HG02938 (cell line): ENCODE measurements at regions not wholly inside any gene's neighbourhood (a gene's known extent, or its start where the extent isn't known, plus 50 kb on each side); places are given as distances from the start of the nearest gene placed in this dataset.

Experiments used
- ATAC-seq: cut with Tn5 transposase; IDR thresholded peaks from one replicate; pipeline ENCODE4 v1.9.1; 2021; ENCODE audit warnings: mild to moderate bottlenecking, moderate library complexity; ENCODE audit not compliant: unreplicated experiment

DNA sequence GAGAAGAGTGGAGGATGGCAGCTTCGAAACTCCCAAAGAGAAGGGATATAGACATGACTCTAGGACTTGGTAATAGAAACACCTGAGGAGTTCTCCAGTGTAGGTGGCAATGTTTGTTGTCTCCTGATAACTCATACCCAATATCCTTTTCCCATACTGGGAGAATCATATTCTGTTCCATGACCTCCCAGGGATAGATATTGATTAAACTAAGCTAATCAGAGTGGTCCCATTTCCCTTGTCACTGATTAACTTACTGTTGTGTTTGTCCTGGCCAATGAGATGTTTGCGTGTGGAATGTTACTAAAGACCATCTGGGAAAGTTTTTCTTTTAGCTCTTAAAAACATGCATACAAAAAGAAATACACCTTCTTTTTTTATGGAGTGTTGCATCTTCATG, 85.6 kb downstream of the RPL22L1 start:
- ATAC-seq, result no peak

DNA sequence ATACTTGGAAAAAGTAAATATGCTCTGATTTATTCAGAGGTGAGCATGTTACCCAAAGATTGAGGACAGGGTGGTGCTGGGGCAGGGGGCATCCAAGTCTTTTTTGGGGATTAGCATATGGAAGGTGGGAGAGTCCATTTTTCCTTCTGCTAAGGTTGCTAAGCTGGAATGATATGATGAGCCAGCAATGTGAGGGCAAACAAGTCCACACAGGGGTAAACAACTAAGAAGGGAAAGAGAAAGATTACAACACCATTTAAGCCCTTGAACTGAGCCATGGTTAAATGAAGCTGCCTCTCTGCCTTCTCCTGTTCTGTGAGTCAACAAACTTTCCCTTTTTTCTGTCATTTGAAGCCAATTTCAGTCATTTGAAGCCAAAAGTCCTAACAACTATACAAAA, 89.0 kb downstream of the RPL22L1 start:
- no peak for ATAC-seq

DNA sequence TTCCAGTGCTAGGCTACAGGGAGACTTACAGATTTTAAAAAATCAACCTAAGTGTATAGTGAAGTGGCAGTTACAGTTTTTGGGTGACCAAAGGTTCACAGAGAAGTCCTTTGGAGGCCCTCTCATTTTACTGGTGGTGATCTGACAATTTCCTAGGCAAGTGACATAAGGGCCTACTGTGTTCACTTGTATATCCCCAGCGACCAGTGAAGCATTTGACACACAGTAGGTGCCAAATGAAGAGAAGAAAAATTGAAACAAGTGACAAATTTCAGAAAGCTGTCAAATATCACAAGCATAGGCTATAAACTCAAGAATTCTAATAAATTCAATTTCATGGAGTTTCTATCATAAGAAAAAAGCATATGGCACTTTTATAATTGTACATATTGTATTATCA, 89.5 kb downstream of the RPL22L1 start:
- ATAC-seq, result no peak

DNA sequence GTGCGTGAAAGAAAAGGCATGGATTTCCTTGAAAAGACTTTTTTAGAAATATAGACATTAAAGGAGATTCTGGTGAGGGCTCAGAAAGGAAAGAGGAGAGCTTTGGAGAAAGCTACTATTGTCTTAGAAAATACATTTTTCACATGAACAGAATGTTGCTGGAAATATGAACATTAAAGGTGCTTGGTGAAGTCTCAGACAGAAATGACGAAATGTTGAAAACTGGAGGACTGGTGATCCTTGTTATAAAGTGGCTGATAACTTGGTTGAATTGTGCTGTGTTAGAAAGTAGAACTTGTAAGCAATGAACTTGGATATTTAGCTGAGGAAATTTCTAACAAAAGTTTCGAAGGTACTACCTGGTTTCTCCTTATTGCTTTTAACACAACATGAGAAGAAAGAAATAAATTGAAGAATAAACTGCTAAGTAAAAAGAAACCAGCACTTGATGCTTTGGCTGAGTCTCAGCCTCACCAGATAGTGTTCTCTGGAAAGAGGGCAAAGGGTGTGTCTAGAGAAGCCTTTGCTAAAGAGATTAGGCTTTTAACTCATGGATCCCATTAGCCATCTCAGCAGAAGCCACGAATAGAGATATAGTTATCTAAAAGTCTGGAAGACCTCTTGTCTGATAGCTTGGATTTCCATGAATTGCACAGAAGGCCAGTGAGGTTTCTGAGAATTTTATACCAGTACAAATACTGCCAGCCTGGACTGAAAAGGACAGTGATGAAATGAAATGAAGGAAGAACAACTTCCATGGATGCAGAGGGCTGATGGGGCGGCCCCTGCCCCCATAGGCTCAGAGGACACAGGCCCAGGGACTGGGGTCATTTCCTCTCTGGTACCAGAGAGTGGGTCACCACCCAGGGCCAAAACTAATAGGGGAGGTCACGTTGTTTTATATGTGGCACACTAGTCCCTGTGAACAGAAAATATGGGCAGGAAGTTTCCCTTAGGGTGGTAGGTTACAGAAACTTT, 91.5 kb downstream of the RPL22L1 start:
- no peak for ATAC-seq

DNA sequence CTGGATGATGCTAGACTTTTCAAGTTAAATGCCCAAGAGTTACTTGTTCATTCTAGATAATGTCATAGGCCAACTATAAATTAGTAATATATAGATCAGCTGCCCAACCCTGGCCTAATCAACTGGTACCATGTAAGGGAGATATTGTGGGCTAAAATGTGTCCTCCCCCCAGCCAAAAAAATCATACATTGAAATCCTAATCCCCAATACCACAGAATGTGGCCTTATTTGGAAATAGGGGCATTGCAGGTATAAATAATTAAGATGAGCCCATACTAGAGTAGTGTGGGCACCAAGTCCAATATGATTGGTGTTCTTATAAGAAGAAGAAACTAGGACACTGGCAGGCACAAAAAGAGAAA, 92.5 kb downstream of the RPL22L1 start:
- ATAC-seq, result no peak

DNA sequence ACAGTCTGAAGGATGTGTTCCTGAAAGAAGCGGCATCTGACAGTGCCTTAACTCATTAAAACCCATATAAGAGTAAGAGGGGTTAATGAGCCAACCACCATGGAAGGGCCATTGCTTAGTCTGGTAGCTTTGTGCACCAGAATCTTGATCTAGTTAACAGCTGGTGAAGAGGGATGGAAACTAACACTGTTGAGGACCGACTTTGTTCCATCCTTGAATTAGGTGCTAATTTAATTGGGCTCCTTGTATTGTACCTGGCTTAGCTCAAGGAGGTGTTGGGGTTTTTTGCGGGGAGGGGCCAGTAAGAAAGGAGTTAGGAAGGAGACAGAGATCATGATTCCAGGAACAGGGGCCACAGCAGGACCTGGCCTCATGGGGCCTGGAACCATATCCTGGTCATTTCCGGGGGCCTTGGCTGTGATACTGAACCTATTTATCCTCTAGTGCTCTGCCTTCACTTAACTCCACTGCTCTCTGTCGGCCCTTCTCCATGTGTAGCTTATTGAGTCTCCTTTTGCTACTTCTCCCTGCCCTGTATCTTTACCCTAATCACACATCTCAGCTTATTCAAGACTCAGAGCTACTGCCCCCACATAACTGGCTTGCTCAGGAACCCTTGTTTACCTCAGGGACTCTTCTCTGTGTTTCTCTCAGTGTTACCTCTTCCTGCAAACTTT, 93.0 kb downstream of the RPL22L1 start:
- ATAC-seq, result no peak

DNA sequence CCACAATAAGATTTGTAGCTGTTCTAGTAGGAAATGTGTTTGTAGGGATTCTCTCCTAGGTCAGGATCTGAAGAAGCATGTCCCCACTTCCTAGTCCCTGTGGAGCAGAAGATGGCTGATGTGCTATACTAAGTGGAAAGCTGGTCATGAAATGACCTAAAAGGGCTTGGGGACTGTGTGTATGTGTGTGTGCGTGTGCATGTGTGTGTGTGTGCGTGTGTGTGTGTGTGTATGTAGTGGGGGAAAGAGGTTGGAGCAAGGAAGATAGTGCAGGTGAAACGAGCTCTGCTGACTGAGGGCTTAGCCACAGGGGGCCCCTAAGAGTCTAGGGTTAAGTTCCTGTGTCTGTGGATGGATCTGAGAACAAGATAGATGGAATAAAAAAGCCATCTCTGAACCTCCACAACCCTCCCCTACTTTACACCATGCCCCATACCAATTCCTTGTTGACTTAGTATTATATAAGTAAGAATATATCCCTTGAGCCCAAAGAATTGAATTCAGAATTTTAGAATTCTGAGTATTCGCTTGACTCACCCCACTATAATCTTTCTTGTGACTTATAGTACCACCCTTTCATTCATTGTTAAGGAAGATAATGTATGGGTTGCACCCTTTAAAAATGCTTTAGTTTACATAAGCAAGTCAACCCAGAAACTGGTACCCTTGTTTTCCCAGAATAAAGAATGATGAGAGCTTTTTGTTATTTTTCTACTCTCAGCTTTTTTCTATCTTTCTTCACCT, 96.1 kb downstream of the RPL22L1 start:
- no peak for ATAC-seq

DNA sequence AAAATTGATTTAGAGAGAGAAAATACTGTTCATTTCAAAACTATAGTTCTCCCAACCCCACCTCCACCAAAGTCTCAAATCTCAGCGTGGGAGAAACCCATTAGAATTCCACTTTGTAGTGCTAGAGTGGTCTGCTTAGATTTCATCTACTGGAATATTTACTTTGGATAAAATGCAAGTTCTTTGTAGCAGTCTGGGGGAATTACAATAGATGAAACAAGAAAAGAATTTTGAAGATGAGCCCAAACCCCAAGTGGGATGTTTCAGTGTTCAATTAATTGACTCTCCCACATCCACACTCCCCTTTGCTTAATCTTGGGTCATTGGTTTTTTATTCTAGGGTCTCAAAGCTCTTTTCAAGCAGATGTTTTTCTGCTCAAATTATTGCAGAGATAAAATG, 97.8 kb downstream of the RPL22L1 start:
- ATAC-seq, result no peak

DNA sequence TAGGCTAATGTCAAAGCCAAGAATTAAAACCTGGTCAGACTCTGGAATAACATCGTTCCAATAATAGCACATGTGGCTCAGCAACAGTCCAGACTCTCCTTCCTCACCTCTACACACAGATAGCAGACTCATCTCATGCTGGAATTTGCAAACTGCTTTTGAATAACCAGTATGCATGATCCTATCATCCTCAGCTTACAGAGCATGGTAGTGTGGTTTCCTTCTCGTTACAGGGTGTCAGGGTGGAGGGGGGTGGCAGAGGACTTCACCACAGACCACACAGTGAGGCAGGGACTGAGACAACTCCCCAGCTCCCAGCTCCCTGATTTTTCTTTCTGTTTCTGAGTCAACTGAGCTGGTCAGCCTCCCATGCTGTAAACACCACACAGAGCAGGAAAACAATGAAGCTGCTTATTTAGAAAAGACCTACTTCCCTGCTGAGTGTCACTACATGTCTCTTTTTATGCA, 101.6 kb downstream of the RPL22L1 start:
- ATAC-seq, result no peak

DNA sequence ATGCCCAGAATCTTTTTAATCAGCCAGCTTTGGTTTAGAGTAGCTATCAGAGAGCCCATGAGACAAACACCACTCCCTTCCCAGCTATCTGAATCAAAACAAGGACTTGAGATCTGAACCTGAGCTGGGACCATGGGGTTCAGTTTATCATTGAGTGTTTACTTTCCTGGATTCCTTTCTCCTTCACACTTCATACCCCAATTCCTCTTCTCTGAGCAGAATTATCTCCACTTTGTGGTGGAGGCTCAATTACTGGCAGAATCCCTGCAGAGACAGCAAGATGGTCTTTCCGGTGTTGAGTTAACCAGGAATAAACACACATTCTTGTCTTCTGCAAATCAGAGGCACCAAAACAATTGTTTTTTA, 102.4 kb downstream of the RPL22L1 start:
- ATAC-seq, result no peak

DNA sequence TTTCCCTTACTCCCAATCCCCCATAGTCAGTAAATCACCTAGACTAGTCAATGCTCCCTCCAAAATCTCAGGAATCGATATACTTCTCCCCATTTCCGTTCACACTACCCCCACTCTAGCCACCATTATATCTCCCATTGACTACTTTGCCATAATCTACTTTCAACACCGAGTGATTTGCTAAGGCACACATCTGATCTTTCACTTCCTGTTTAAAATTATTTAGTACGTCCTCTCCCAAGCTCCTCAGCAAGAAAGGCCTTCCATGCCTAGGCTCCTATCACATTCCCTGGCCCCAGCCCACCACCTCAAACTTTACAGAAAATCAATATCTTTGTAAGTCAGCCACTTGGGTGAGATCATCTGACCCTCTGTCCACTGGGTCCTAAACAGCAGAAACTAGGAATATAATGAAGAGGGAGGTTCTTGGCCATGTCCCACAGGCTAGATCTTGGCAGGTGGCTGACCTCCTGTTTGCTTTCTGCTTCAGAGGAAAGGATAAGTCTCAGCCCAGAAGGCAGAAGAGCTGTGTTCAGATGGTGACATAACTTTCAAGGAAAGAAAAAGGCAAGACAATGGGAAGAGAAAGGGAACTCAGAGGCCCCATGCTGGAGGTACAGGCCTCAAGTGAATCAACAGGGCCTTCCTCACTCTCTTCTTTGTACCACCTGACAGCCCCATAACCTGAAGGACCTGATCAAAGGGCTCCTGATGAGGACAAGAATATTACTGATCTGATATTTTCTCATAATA, 103.0 kb downstream of the RPL22L1 start:
- no peak for ATAC-seq

DNA sequence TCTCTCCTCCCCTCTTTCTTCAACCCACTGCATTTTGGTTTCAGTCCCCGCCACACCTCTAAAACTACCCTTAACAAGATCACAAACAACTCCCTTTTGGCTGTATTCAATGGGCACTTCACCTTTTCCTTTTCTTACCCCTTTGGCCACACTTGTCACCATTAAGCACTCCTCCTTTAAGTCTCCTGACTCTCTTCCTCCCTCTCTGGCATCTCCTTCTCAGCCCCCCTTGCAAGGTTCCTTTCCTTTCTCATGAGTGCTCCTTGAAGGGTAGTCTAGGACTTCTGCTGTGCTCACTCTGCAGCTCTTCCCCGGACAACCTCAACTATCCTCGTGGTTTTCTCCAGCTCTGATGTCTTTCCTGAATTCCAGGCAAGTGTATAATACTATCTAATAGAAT, 103.7 kb downstream of the RPL22L1 start:
- no peak for ATAC-seq

DNA sequence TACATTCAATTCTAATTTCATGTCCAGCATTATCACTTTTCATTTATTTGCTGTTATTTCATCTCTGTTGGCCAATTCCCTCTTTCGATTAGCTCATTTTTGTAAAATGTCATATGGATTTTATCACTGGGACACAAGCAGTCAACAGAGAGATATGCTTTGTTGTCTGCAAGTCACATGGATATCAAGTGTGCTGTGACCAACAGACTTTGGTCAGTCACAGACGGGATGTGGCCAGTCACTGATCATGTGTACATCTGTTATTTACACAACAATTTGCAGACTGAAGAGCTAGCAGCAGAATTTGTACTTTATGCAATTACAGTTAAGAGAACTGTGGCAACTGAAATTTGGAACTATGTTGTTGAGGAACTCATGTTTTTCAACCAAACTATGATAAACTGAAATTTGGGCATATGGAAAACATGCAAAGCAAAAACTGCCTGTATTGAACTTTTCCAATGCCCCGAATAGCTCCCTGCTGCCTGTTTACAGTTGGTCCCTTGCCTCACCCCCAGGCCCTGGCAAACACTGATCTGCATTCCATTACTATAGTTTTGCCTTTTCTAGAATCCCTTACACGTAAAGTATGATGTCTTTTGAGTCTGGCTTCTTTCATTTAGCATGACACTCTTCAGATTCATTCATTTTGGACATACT, 104.4 kb downstream of the RPL22L1 start:
- ATAC-seq, result no peak

DNA sequence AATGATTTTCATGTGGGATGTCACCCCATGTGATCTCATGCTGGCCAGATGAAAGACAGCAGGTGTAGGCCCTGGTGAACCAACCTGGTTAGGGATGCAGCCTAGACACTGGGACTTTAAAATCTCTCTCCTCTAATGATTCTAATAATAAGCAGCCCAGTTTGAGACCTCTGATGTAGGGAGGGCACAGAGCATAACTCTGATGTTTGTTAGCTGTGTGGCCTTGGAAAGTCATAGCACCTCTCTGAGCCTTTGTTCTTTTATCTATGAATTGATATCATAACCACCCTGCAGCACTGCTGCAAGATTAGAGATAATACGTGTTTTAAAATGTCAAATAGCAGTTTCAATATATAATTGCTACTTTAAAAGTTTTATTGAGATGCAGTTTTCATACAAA, 106.0 kb downstream of the RPL22L1 start:
- no peak for ATAC-seq

DNA sequence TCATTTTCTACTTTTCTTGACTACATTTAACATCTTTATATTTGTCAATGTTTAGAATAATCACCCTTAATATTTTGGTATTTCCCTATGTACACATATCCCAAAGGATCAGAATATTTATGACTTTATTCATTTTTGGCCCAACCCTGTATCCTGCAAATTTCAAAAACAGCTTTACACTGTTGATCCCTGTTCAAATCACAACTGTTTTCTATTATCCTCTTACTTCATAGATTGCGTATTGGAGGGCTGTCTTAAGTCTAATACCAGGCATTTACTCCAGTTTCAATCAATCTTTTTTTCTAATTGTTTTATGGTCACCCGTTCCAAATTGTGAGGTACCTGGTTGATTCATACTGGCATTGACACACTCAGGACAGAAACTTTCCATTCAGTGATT, 107.9 kb downstream of the RPL22L1 start:
- no peak for ATAC-seq

DNA sequence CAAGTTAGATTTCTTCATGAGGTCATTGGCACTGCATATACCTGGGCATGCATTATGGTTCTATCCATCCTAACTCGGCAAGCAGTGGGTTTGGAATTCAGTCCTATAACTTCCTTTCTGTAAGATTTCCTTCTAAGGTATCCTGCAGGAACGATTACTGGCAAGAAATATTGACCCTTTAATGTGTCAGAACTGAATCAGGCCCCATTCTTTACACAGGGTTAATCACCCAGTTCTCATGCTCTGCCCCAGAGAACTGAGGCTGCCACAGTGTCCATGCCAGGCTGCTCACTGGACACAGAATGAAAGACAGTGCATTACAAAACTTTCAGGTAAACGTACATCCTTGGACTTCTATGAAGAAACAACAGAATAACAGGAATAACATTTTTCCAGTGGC, 108.9 kb downstream of the RPL22L1 start:
- ATAC-seq, result no peak

DNA sequence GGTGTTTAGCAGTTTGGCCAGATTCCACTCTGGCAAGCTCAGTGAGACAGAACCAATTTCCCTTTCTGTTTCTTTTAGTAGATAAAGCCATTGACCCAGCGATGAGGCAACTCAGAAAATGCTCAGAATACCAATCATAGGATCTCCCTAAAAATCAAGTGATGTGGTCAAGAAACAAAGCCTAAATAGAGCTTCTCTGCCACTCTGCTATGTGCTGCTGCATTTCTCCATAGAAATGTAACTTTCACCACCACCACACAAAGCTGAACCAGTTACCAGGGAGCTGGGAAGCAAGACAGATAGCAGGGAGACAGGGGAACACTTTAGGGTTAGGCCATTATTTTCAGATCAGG, 109.8 kb downstream of the RPL22L1 start:
- ATAC-seq, result no peak

DNA sequence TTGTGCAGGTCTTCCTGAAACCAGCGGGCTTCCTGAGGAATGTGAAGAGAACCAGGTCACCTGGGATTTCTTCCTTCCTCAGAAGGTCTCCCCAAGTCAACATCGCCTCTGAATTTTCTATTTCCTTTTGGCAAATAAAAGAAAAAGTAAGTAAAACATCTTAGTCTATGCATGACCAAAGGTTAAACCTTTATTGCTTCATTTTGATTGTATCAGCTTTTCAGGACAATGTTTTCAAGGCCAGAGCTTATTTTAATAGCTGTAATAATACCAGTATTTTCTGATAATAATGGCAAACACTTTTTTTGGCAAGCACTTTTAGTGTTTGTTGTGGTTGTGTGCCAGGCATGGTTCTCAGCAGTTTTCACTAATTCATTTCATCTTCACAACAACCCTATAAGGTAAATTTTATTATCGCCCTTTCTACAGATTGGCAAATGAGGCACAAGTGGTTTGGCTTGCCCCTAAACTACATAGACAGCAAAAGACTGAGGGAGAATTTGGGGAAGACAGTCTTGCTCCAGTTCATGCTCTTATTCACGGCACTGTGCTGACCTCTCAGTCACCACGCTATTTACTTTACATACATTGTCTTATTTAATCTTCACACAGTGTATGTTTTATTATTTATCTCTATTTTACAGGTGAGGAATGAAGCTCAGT, 110.4 kb downstream of the RPL22L1 start:
- no peak for ATAC-seq

DNA sequence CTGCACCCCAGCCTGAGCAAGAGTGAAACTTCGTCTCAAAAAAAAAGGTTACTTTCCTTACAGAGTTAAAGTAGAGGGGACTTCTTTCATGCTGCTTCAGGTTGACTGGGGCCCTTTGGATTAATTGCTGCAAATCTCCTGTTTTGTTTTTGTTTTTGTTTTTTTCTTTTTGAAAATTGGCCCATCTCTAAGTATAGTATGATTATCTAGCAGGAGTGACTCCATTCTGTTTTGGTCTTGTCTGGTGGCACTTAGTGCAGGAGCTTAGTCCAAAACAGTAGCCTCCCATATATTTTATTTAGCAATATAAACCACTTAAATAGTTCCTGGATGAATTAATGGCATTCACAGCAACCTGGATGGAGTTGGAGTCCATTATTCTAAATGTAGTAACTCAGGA, 113.0 kb downstream of the RPL22L1 start:
- ATAC-seq, result no peak

DNA sequence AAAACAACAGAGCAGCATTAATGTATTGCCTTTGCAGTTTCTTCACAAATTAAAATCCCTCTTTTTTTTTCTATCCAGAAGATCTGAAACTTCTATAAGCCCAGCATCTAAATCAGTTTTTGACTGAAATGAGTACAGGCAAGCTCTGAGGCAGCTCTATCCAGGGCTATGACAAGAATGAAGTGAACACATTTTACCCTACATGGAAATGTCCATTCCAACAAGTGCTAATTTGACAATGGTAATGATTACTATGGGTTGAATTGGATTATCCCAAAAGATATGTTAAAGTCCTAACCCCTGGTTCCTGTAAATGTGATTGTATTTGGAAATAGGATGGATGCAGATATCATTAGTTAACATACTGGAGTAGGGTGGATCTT, 115.7 kb downstream of the RPL22L1 start:
- no peak for ATAC-seq
